CD8-positive, alpha-beta memory T cell (primary cell): ENCODE measurements at regions not wholly inside any gene's neighbourhood (a gene's known extent, or its start where the extent isn't known, plus 50 kb on each side); places are given as distances from the start of the nearest gene placed in this dataset.
"Not testable (repeated sequence)": the region's sequence is repeated elsewhere in the genome, so short reads cannot be mapped to it uniquely, and the experiment has no call there.

ENCODE experiments used
- CTCF ChIA-PET: fragments of 350-600 bp; sonication (Branson Sonifier 250); formaldehyde crosslinking; loops from one replicate; lab custom pipeline; 2021; ENCODE audit warnings: antibody characterized with exemption; lab: Charles Lee
- POLR2A ChIA-PET: fragments of 350-600 bp; sonication (Branson Sonifier 250); formaldehyde crosslinking; loops from one replicate; lab custom pipeline; 2021; ENCODE audit warnings: antibody characterized with exemption; lab: Charles Lee
- DNase-seq, 5 donors: peaks; one replicate each; pipeline versions ENCODE4 v3.0.0 to v3.0.0-alpha.2; 2020 to 2022; ENCODE audit warnings: mixed read lengths in 1 of 5
- H3K27ac ChIP-seq: one replicate; pipeline ENCODE4 v1.7.0; 2013; ENCODE audit warnings: low read depth, mild to moderate bottlenecking, low read length, moderate library complexity
- H3K27me3 ChIP-seq: 2 replicates; pipeline ENCODE4 v1.7.0; 2013; ENCODE audit warnings: low read length, mild to moderate bottlenecking; ENCODE audit not compliant: insufficient read depth, poor library complexity, severe bottlenecking
- H3K36me3 ChIP-seq: 2 replicates; pipeline ENCODE4 v1.7.0; 2013; ENCODE audit warnings: mild to moderate bottlenecking, low read length, moderate library complexity; ENCODE audit not compliant: insufficient read depth
- H3K4me1 ChIP-seq: 2 replicates; pipeline ENCODE4 v1.7.0; 2013; ENCODE audit warnings: mild to moderate bottlenecking, low read length, moderate library complexity; ENCODE audit not compliant: insufficient read depth
- H3K4me3 ChIP-seq: 2 replicates; pipeline ENCODE4 v1.7.0; 2013; ENCODE audit warnings: mild to moderate bottlenecking, low read length
- H3K9me3 ChIP-seq: 2 replicates; pipeline ENCODE4 v1.7.0; 2013; ENCODE audit warnings: mild to moderate bottlenecking, low read length
- H3K27ac Mint-ChIP-seq, 8 donors: one replicate each; pipeline ENCODE4 v1.8.0; 2020 to 2021; ENCODE audit warnings: mixed read lengths in 8 of 8, mild to moderate bottlenecking in 6 of 8, inconsistent platforms in 3 of 8, moderate library complexity in 3 of 8
- H3K27me3 Mint-ChIP-seq, 2 donors: one replicate each; pipeline ENCODE4 v1.8.0; 2020 to 2021; ENCODE audit warnings: mixed read lengths in 2 of 2, mild to moderate bottlenecking in 1 of 2, moderate library complexity in 1 of 2
- H3K36me3 Mint-ChIP-seq, 3 donors: one replicate each; pipeline ENCODE4 v1.8.0; 2020 to 2021; ENCODE audit warnings: mixed read lengths in 3 of 3, inconsistent platforms in 1 of 3, mild to moderate bottlenecking in 1 of 3
- H3K4me1 Mint-ChIP-seq, 3 donors: one replicate each; pipeline ENCODE4 v1.8.0; 2020 to 2021; ENCODE audit warnings: mixed read lengths in 3 of 3, inconsistent platforms in 1 of 3, mild to moderate bottlenecking in 1 of 3
- H3K4me3 Mint-ChIP-seq, 7 donors: one replicate each; pipeline ENCODE4 v1.8.0; 2020 to 2021; ENCODE audit warnings: mixed read lengths in 7 of 7, mild to moderate bottlenecking in 6 of 7, moderate library complexity in 4 of 7, inconsistent platforms in 2 of 7
- H3K9me3 Mint-ChIP-seq, 5 donors: one replicate each; pipeline ENCODE4 v1.8.0; 2020 to 2022; ENCODE audit warnings: mixed read lengths in 5 of 5, mild to moderate bottlenecking in 3 of 5, moderate library complexity in 2 of 5, inconsistent platforms in 1 of 5

DNA sequence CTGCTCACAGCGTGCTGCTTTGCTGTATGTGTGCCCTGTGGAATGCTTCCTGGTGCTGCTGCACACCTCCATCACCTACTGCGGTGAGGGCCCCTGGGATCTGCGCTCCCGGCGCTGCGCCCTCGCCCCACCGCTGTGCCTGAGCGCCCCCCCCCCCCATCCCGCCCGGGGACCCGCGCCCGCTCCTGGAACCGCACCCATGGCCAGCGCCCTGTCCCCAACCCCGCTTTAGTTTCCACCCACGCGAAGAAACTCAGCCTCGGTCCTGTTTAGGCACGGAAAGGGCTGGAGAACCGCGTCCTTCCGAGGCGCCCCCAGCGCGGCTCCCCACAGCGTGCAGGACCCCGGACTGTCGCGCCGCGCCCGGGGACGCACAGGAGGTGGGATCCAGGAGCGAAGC lies 265.5 kb downstream of the POTEB3 start:
- H3K27me3 ChIP-seq, H3K36me3 Mint-ChIP-seq, H3K9me3 Mint-ChIP-seq, H3K4me3 ChIP-seq, H3K4me1 Mint-ChIP-seq, H3K4me1 ChIP-seq, H3K27ac ChIP-seq, POLR2A ChIA-PET, CTCF ChIA-PET, H3K9me3 ChIP-seq, H3K27me3 Mint-ChIP-seq, H3K4me3 Mint-ChIP-seq, DNase-seq, H3K36me3 ChIP-seq, H3K27ac Mint-ChIP-seq: not testable (repeated sequence)

GRCh38 chr15:21151203-21151966 lies 285.3 kb upstream of the POTEB2 start:
- H3K27ac ChIP-seq, H3K4me3 Mint-ChIP-seq, POLR2A ChIA-PET, H3K9me3 Mint-ChIP-seq, H3K4me3 ChIP-seq, CTCF ChIA-PET, H3K27me3 ChIP-seq, H3K27me3 Mint-ChIP-seq, H3K9me3 ChIP-seq, H3K27ac Mint-ChIP-seq, H3K4me1 Mint-ChIP-seq, H3K36me3 ChIP-seq, H3K36me3 Mint-ChIP-seq, H3K4me1 ChIP-seq: not testable (repeated sequence)
- DNase-seq: peak in 1 of 5 donors; percentile 15

DNA sequence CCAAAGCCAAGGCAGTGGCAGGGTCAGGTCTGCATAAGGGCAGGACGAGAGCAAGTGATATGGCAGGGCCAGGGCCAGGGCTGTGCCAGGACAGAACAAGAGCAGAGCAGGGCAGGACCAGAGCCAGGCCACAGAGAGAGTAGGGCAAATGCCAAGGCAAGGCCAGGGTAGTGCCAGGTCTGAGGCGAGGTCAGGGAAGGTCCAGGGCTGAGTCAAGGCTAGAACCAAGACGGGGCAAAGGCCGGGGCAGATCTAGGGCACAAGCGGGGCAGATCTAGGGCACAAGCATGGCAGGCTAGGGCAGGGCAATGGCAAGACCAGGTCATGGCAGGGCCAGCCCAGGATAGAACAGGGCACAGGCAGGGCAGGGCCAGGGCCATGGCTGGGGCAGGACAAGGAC lies 282.0 kb upstream of the POTEB2 start:
- H3K4me3 Mint-ChIP-seq, H3K27me3 ChIP-seq, H3K27ac ChIP-seq, H3K4me3 ChIP-seq, H3K9me3 Mint-ChIP-seq, H3K36me3 Mint-ChIP-seq, H3K36me3 ChIP-seq, POLR2A ChIA-PET, H3K27ac Mint-ChIP-seq, CTCF ChIA-PET, H3K4me1 ChIP-seq, H3K27me3 Mint-ChIP-seq, H3K4me1 Mint-ChIP-seq, DNase-seq, H3K9me3 ChIP-seq: not testable (repeated sequence)

DNA sequence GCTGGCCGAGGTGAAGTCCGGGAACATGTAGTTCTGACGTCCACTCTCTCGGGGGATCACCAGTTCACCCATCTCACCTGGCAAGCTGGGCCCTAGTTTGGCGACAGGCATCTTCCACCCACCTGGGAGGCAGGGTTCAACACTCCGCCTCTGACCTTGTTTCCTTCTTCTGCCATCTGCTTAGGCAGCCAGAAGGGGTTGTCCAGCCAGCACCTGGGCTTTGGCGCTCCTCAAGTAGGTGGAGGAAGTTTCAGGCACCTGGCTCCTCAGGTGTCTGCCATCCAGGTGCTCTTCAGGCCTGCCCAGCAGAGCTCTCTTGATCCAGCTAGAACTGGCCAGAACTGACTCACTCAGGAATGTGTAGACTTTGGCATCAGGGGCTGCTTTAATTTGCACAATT lies 267.8 kb upstream of the POTEB2 start:
- H3K27ac ChIP-seq, CTCF ChIA-PET, H3K4me1 Mint-ChIP-seq, POLR2A ChIA-PET, H3K27ac Mint-ChIP-seq, DNase-seq, H3K9me3 Mint-ChIP-seq, H3K36me3 ChIP-seq, H3K4me3 Mint-ChIP-seq, H3K9me3 ChIP-seq, H3K27me3 Mint-ChIP-seq, H3K36me3 Mint-ChIP-seq, H3K27me3 ChIP-seq, H3K4me3 ChIP-seq, H3K4me1 ChIP-seq: not testable (repeated sequence)

GRCh38 chr15:21112271-21113053 lies 246.3 kb upstream of the POTEB2 start:
- CTCF ChIA-PET, H3K9me3 ChIP-seq, H3K27me3 ChIP-seq, H3K27me3 Mint-ChIP-seq, H3K4me3 Mint-ChIP-seq, H3K36me3 Mint-ChIP-seq, POLR2A ChIA-PET, H3K27ac ChIP-seq, H3K4me3 ChIP-seq, H3K36me3 ChIP-seq, H3K4me1 ChIP-seq, H3K9me3 Mint-ChIP-seq, H3K4me1 Mint-ChIP-seq, H3K27ac Mint-ChIP-seq: not testable (repeated sequence)
- DNase-seq: peak in 1 of 5 donors; percentile 5

DNA sequence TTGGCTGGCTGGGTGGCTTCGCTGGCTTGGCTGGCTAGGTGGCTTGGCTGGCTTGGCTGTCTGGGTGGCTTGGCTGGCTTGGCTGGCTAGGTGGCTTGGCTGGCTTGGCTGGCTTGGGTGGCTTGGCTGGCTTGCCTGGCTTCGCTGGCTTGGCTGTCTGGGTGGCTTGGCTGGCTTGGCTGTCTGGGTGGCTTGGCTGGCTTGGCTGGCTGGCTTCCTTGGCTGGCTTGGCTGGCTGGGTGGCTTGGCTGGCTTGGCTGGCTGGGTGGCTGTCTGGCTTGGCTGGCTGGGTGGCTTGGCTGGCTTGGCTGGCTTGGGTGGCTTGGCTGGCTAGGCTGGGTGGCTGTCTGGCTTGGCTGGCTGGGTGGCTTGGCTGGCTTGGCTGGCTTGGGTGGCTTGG lies 245.7 kb upstream of the POTEB2 start:
- peak in 2 of 5 donors; percentile 8 to 42 for DNase-seq
- H3K27ac ChIP-seq, H3K4me3 ChIP-seq, H3K9me3 ChIP-seq, H3K9me3 Mint-ChIP-seq, CTCF ChIA-PET, H3K36me3 Mint-ChIP-seq, H3K27me3 ChIP-seq, H3K36me3 ChIP-seq, POLR2A ChIA-PET, H3K4me1 Mint-ChIP-seq, H3K27me3 Mint-ChIP-seq, H3K27ac Mint-ChIP-seq, H3K4me1 ChIP-seq, H3K4me3 Mint-ChIP-seq: not testable (repeated sequence)

- H3K27me3 ChIP-seq, H3K4me1 Mint-ChIP-seq, H3K9me3 ChIP-seq, CTCF ChIA-PET, H3K36me3 ChIP-seq, H3K27ac ChIP-seq, DNase-seq, H3K36me3 Mint-ChIP-seq, H3K27me3 Mint-ChIP-seq, H3K4me1 ChIP-seq, POLR2A ChIA-PET, H3K4me3 ChIP-seq, H3K9me3 Mint-ChIP-seq, H3K27ac Mint-ChIP-seq, H3K4me3 Mint-ChIP-seq: not testable (repeated sequence)
These were observed 245.1 kb upstream of the POTEB2 start for GRCh38 chr15:21111172-21111571.

DNA sequence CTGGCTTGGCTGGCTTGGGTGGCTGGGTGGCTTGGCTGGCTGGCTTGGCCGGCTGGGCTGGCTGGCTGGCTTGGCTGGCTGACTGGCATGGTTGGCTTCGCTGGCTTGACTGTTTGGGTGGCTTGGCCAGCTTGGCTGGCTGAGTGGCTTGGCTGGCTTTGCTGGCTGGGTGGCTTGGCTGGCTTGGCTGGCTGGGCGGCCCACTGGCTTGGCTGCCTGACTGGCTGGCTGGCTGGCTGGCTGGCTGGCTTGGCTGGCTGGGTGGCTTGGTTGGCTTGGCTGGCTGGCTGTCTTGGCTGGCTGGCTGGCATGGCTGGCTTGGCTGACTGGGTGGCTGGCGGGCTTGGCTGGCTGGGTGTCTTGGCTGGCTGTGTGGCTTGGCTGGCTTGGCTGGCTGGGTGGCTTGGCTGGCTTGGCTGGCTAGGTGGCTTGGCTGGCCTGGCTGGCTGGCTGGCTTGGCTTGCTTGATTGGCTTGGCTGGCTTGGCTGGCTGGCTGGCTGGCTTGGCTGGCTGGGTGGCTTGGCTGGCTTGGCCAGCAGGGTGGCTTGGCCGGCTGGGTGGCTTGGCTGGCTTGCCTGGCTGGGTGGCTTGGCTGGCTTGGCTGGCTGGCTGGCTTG lies 244.2 kb upstream of the POTEB2 start:
- H3K27ac ChIP-seq, H3K4me3 Mint-ChIP-seq, H3K4me1 Mint-ChIP-seq, POLR2A ChIA-PET, H3K27me3 Mint-ChIP-seq, H3K36me3 ChIP-seq, H3K27me3 ChIP-seq, H3K36me3 Mint-ChIP-seq, CTCF ChIA-PET, H3K4me1 ChIP-seq, H3K9me3 Mint-ChIP-seq, H3K27ac Mint-ChIP-seq, H3K9me3 ChIP-seq, H3K4me3 ChIP-seq: not testable (repeated sequence)
- DNase-seq: peak in 3 of 5 donors; percentile 14 to 69 (median 37)
